ENCODE measurements at regions not wholly inside any gene's neighbourhood (a gene's known extent, or its start where the extent isn't known, plus 50 kb on each side); places are given as distances from the start of the nearest gene placed in this dataset.

GRCh38 chr2:121018136-121019061 lies 266.6 kb downstream of the TFCP2L1 start:
- TF ChIP-seq ZNF740 (CRISPR knock-in tag; IDR thresholded peaks at IDR 0.05) (no peak), NFRKB (IDR thresholded peaks at IDR 0.05) (no peak), CTCF (CRISPR knock-in tag; IDR thresholded peaks at IDR 0.05) (no peak), ZSCAN30 (CRISPR knock-in tag; IDR thresholded peaks at IDR 0.05) (no peak), ARNT2 (CRISPR knock-in tag; IDR thresholded peaks at IDR 0.05; ENCODE audit: low read depth) (no peak), MXI1 (IDR thresholded peaks at IDR 0.05; ENCODE audit: borderline replicate concordance, low read depth, low read length) (no peak), POLR2AphosphoS5 (IDR thresholded peaks at IDR 0.05; ENCODE audit: low read depth, low read length) (no peak), ZNF274 (CRISPR knock-in tag; IDR thresholded peaks at IDR 0.05) (no peak), KAT8 (CRISPR knock-in tag; IDR thresholded peaks at IDR 0.05) (no peak), CHD2 (IDR thresholded peaks at IDR 0.05; ENCODE audit: low read depth, low read length) (no peak), MAZ (IDR thresholded peaks at IDR 0.05; ENCODE audit: borderline replicate concordance, low read depth, low read length) (no peak), MAZ (CRISPR knock-in tag; IDR thresholded peaks at IDR 0.05; ENCODE audit: low read depth) (no peak)
- TF ChIP-seq, protein P1, sequence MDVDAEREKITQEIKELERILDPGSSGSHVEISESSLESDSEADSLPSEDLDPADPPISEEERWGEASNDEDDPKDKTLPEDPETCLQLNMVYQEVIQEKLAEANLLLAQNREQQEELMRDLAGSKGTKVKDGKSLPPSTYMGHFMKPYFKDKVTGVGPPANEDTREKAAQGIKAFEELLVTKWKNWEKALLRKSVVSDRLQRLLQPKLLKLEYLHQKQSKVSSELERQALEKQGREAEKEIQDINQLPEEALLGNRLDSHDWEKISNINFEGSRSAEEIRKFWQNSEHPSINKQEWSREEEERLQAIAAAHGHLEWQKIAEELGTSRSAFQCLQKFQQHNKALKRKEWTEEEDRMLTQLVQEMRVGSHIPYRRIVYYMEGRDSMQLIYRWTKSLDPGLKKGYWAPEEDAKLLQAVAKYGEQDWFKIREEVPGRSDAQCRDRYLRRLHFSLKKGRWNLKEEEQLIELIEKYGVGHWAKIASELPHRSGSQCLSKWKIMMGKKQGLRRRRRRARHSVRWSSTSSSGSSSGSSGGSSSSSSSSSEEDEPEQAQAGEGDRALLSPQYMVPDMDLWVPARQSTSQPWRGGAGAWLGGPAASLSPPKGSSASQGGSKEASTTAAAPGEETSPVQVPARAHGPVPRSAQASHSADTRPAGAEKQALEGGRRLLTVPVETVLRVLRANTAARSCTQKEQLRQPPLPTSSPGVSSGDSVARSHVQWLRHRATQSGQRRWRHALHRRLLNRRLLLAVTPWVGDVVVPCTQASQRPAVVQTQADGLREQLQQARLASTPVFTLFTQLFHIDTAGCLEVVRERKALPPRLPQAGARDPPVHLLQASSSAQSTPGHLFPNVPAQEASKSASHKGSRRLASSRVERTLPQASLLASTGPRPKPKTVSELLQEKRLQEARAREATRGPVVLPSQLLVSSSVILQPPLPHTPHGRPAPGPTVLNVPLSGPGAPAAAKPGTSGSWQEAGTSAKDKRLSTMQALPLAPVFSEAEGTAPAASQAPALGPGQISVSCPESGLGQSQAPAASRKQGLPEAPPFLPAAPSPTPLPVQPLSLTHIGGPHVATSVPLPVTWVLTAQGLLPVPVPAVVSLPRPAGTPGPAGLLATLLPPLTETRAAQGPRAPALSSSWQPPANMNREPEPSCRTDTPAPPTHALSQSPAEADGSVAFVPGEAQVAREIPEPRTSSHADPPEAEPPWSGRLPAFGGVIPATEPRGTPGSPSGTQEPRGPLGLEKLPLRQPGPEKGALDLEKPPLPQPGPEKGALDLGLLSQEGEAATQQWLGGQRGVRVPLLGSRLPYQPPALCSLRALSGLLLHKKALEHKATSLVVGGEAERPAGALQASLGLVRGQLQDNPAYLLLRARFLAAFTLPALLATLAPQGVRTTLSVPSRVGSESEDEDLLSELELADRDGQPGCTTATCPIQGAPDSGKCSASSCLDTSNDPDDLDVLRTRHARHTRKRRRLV (CRISPR knock-in tag; IDR thresholded peaks at IDR 0.05), result no peak
- TF ChIP-seq, protein P2, sequence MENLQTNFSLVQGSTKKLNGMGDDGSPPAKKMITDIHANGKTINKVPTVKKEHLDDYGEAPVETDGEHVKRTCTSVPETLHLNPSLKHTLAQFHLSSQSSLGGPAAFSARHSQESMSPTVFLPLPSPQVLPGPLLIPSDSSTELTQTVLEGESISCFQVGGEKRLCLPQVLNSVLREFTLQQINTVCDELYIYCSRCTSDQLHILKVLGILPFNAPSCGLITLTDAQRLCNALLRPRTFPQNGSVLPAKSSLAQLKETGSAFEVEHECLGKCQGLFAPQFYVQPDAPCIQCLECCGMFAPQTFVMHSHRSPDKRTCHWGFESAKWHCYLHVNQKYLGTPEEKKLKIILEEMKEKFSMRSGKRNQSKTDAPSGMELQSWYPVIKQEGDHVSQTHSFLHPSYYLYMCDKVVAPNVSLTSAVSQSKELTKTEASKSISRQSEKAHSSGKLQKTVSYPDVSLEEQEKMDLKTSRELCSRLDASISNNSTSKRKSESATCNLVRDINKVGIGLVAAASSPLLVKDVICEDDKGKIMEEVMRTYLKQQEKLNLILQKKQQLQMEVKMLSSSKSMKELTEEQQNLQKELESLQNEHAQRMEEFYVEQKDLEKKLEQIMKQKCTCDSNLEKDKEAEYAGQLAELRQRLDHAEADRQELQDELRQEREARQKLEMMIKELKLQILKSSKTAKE (CRISPR knock-in tag; IDR thresholded peaks at IDR 0.05; ENCODE audit: borderline replicate concordance), result no peak

Data from HepG2 (cell line).